IMR-90 (cell line): ENCODE measurements at regions not wholly inside any gene's neighbourhood (a gene's known extent, or its start where the extent isn't known, plus 50 kb on each side); places are given as distances from the start of the nearest gene placed in this dataset.

Source experiments
- ATAC-seq: fragments of 200-7000 bp; cut with Tn5 transposase; 2 replicates; pipeline ENCODE4 v1.9.1; 2020; ENCODE audit warnings: low read depth, mild to moderate bottlenecking, moderate library complexity
- BruUV-seq: library from RNA; stranded (reverse); fragments of 400-500 nt; replicated peaks from 2 replicates; lab custom pipeline; 2021; lab: Mats Ljungman, UMichigan
- CTCF ChIA-PET: fragments of 300-600 bp; formaldehyde crosslinking; extraction: SDS; loops from one replicate; lab custom pipeline; 2021; ENCODE audit warnings: antibody characterized with exemption; lab: Yijun Ruan, JAX
- POLR2A ChIA-PET: fragments of 300-600 bp; sonication (Branson Sonifier 250); formaldehyde crosslinking; loops from one replicate; lab custom pipeline; 2022; ENCODE audit warnings: antibody characterized with exemption; ENCODE audit not compliant: unreplicated experiment; lab: Charles Lee
- DNase-seq: peaks from one replicate; pipeline ENCODE4 v3.0.0; 2013
- H2AFZ ChIP-seq: replicated peaks from 2 replicates; pipeline ENCODE3; 2013; ENCODE audit warnings: low read length, mild to moderate bottlenecking; ENCODE audit not compliant: poor library complexity
- H2AK5ac ChIP-seq: 2 replicates; pipeline ENCODE4 v1.6.1; 2013; ENCODE audit warnings: low read depth, low read length, inconsistent platforms
- H2AK9ac ChIP-seq: replicated peaks from 2 replicates; pipeline ENCODE3; 2013; ENCODE audit warnings: mild to moderate bottlenecking, low read depth, low read length, moderate library complexity; ENCODE audit not compliant: poor library complexity
- H2BK120ac ChIP-seq: 2 replicates; pipeline ENCODE4 v1.6.1; 2013; ENCODE audit warnings: low read depth, low read length, inconsistent platforms
- H2BK15ac ChIP-seq: 3 replicates; pipeline ENCODE4 v1.6.1; 2013; ENCODE audit warnings: low read depth, low read length, inconsistent platforms
- H2BK20ac ChIP-seq: 2 replicates; pipeline ENCODE4 v1.6.1; 2013; ENCODE audit warnings: low read depth, mild to moderate bottlenecking, inconsistent platforms, low read length, moderate library complexity
- H2BK5ac ChIP-seq: 2 replicates; pipeline ENCODE4 v1.6.1; 2013; ENCODE audit warnings: mild to moderate bottlenecking, low read depth, low read length, inconsistent platforms; ENCODE audit not compliant: poor library complexity, severe bottlenecking
- H3K14ac ChIP-seq: replicated peaks from 2 replicates; pipeline ENCODE4 v1.6.1; 2013; ENCODE audit warnings: low read depth, low read length, inconsistent platforms
- H3K18ac ChIP-seq: 2 replicates; pipeline ENCODE4 v1.6.1; 2013; ENCODE audit warnings: low read depth, low read length, control low read depth
- H3K23ac ChIP-seq: 2 replicates; pipeline ENCODE4 v1.6.1; 2013; ENCODE audit warnings: low read depth, low read length, inconsistent platforms
- H3K27ac ChIP-seq: 2 replicates; pipeline ENCODE4 v1.5.1; 2013; ENCODE audit warnings: mild to moderate bottlenecking, control low read depth, low read length; ENCODE audit not compliant: insufficient read depth
- H3K27me3 ChIP-seq: 2 replicates; pipeline ENCODE4 v1.6.1; 2013; ENCODE audit warnings: low read length; ENCODE audit not compliant: control insufficient read depth, insufficient read depth
- H3K36me3 ChIP-seq: 2 replicates; pipeline ENCODE4 v1.6.1; 2013; ENCODE audit warnings: low read length, mixed read lengths; ENCODE audit not compliant: control insufficient read depth, insufficient read depth
- H3K4ac ChIP-seq: 2 replicates; pipeline ENCODE4 v1.6.1; 2013; ENCODE audit warnings: low read depth, low read length, inconsistent platforms
- H3K4me1 ChIP-seq: 2 replicates; pipeline ENCODE4 v1.6.1; 2013; ENCODE audit warnings: low read length, mixed read lengths; ENCODE audit not compliant: control insufficient read depth, insufficient read depth
- H3K4me2 ChIP-seq: 2 replicates; pipeline ENCODE4 v1.6.1; 2013; ENCODE audit warnings: low read depth, mild to moderate bottlenecking, control low read depth, low read length, moderate library complexity
- H3K4me3 ChIP-seq: 2 replicates; pipeline ENCODE4 v1.5.1; 2013; ENCODE audit warnings: low read depth, mild to moderate bottlenecking, control low read depth, low read length, moderate library complexity; ENCODE audit not compliant: insufficient read depth
- H3K56ac ChIP-seq: 2 replicates; pipeline ENCODE4 v1.6.1; 2013; ENCODE audit warnings: low read length, inconsistent platforms; ENCODE audit not compliant: insufficient read depth; ENCODE audit errors: extremely low read depth
- H3K79me1 ChIP-seq, 2 experiments: 2 replicates each; pipeline ENCODE4 v1.6.1; 2013; ENCODE audit warnings: low read length in 2 of 2, inconsistent platforms in 1 of 2, low read depth in 1 of 2
- H3K9ac ChIP-seq: 2 replicates; pipeline ENCODE4 v1.6.1; 2013; ENCODE audit warnings: low read depth, low read length, control low read depth
- H3K9me1 ChIP-seq: 2 replicates; pipeline ENCODE4 v1.6.1; 2013; ENCODE audit warnings: low read length, inconsistent platforms; ENCODE audit not compliant: insufficient read depth
- H3K9me3 ChIP-seq: 2 replicates; pipeline ENCODE4 v1.6.1; 2013; ENCODE audit warnings: low read length; ENCODE audit not compliant: control insufficient read depth, insufficient read depth
- H4K20me1 ChIP-seq: 2 replicates; pipeline ENCODE4 v1.6.1; 2013; ENCODE audit warnings: low read length, inconsistent platforms; ENCODE audit not compliant: insufficient read depth
- H4K5ac ChIP-seq: 2 replicates; pipeline ENCODE4 v1.6.1; 2013; ENCODE audit warnings: mild to moderate bottlenecking, low read depth, low read length, control low read depth
- H4K8ac ChIP-seq, 2 experiments: 2 replicates each; pipeline ENCODE4 v1.6.1; 2013; ENCODE audit warnings: low read depth in 2 of 2, low read length in 2 of 2, control low read depth in 1 of 2, inconsistent platforms in 1 of 2
- H4K91ac ChIP-seq: 2 replicates; pipeline ENCODE4 v1.6.1; 2013; ENCODE audit warnings: low read depth, low read length, inconsistent platforms; ENCODE audit not compliant: insufficient read depth
- BHLHE40 ChIP-seq: fragments of 150-350 bp; IDR thresholded peaks from 2 replicates; pipeline ENCODE4 v1.6.1; 2016; ENCODE audit warnings: mild to moderate bottlenecking, low read depth, low read length
- CHD1 ChIP-seq: IDR thresholded peaks from 2 replicates; pipeline ENCODE4 v1.6.1; 2012; ENCODE audit warnings: low read depth, low read length, improper control_type of control experiment
- MAFK ChIP-seq: IDR thresholded peaks from 2 replicates; pipeline ENCODE4 v1.6.1; 2012; ENCODE audit warnings: low read depth, low read length, improper control_type of control experiment
- MAZ ChIP-seq: IDR thresholded peaks from 2 replicates; pipeline ENCODE4 v1.6.1; 2012; ENCODE audit warnings: low read depth, mild to moderate bottlenecking, low read length, improper control_type of control experiment, moderate library complexity, borderline replicate concordance
- dilution Hi-C: fragments of 300-500 bp; cut with HindIII; formaldehyde crosslinking; loops from one replicate; pipeline ENCODE4 v1.14.3; 2018; ENCODE audit warnings: low sequenced_read_pairs; ENCODE audit not compliant: unreplicated experiment
- in situ Hi-C: fragments of 300-500 bp; cut with MboI; formaldehyde crosslinking; loops from 3 replicates; pipeline ENCODE4 v1.14.3; 2019; ENCODE audit warnings: low sequenced_read_pairs, inconsistent platforms, mixed read lengths
- intact Hi-C: fragments of 100-400 bp; cut with micrococcal nuclease; formaldehyde crosslinking; loops from 2 replicates; pipeline ENCODE4 v1.10.0; 2022
- TF ChIP-seq, protein P1 (sequence below): fragments of 150-350 bp; IDR thresholded peaks from 2 replicates; pipeline ENCODE4 v1.6.1; 2016; ENCODE audit warnings: low read depth, mild to moderate bottlenecking, low read length, moderate library complexity, borderline replicate concordance

DNA sequence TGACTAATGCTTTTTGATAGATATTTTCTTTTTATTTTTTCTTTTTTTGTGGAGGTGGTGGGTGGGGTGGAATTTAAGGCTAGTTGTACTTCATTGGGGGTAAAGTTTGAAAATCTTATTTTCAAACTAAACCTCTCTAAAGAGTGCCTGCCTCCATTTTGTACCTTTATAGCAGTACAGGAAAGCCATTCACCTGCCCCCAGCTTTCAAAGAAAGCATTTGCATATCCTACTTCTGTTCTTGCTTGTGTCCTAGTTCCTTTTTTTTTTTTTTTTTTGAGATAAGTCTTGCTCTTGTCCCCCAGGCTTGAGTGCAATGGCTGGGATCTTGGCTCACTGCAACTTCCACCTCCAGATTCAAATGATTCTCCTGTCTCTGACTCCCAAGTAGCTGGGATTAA lies 766.2 kb upstream of the LRRC4C start:
- H3K4me2 ChIP-seq, result no peak overlapping the region
- H4K5ac ChIP-seq, result no peak overlapping the region
- no peaks in the 10 kb centered on the region for H3K9me1 ChIP-seq
- TF ChIP-seq CHD1 (no peak), MAFK (no peak), BHLHE40 (no peak), MAZ (no peak)
- TF ChIP-seq, protein P1, sequence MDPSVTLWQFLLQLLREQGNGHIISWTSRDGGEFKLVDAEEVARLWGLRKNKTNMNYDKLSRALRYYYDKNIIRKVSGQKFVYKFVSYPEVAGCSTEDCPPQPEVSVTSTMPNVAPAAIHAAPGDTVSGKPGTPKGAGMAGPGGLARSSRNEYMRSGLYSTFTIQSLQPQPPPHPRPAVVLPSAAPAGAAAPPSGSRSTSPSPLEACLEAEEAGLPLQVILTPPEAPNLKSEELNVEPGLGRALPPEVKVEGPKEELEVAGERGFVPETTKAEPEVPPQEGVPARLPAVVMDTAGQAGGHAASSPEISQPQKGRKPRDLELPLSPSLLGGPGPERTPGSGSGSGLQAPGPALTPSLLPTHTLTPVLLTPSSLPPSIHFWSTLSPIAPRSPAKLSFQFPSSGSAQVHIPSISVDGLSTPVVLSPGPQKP, result no peak
- no peak for ATAC-seq
- no peak overlapping the region for H2BK5ac ChIP-seq
- H4K20me1 ChIP-seq, result no peaks in the 10 kb centered on the region
- H3K4me1 ChIP-seq, result no peaks in the 10 kb centered on the region
- dilution Hi-C loops (no loop called here), intact Hi-C loops (no loop called here), in situ Hi-C loops (no loop called here)
- no peak overlapping the region for H3K4ac ChIP-seq
- no peak overlapping the region for H3K56ac ChIP-seq
- no peak overlapping the region for H3K18ac ChIP-seq
- H2BK120ac ChIP-seq, result no peak overlapping the region
- H4K8ac ChIP-seq, result no peak overlapping the region
- BruUV-seq, result no TSS peak
- no peak overlapping the region for H3K4me3 ChIP-seq
- H2AFZ ChIP-seq, result no peak overlapping the region
- no peak overlapping the region for H4K91ac ChIP-seq
- no peak overlapping the region for H3K9ac ChIP-seq
- ChIA-PET POLR2A (no interaction called here), CTCF (no interaction called here)
- H3K27me3 ChIP-seq, result no peaks in the 10 kb centered on the region
- no peak overlapping the region for H3K27ac ChIP-seq
- H2BK20ac ChIP-seq, result no peak overlapping the region
- no peak overlapping the region for H3K23ac ChIP-seq
- H3K36me3 ChIP-seq, result no peaks in the 10 kb centered on the region
- no peak overlapping the region for H3K14ac ChIP-seq
- DNase-seq, result no peak
- H2AK5ac ChIP-seq, result no peak overlapping the region
- no peaks in the 10 kb centered on the region for H3K9me3 ChIP-seq
- H2AK9ac ChIP-seq, result no peak overlapping the region
- H3K79me1 ChIP-seq, result no peaks in the 10 kb centered on the region
- H2BK15ac ChIP-seq, result no peak overlapping the region
